Neutrophil (primary cell): ENCODE measurements at regions not wholly inside any gene's neighbourhood (a gene's known extent, or its start where the extent isn't known, plus 50 kb on each side); places are given as distances from the start of the nearest gene placed in this dataset.
"Not testable (repeated sequence)": the region's sequence is repeated elsewhere in the genome, so short reads cannot be mapped to it uniquely, and the experiment has no call there.

Source experiments
- H3K27ac ChIP-seq: fragments of 200-600 bp; sonication (generic); 2 replicates; pipeline ENCODE4 v1.5.1; 2016; ENCODE audit warnings: mild to moderate bottlenecking, moderate library complexity
- H3K27me3 ChIP-seq: fragments of 200-600 bp; sonication (generic); 2 replicates; pipeline ENCODE4 v1.6.0; 2016; ENCODE audit warnings: mild to moderate bottlenecking
- H3K36me3 ChIP-seq: fragments of 200-600 bp; sonication (generic); 2 replicates; pipeline ENCODE4 v1.5.1; 2017
- H3K4me1 ChIP-seq, 2 experiments: fragments of 200-600 bp in 1 of 2; sonication (generic) in 1 of 2; 1 replicate in 1 of 2; 2 replicates in 1 of 2; pipeline versions ENCODE4 v1.5.1 to v1.6.1; 2013 to 2016; ENCODE audit warnings: low read depth in 1 of 2, low read length in 1 of 2, mild to moderate bottlenecking in 1 of 2, moderate library complexity in 1 of 2; ENCODE audit not compliant: control insufficient read depth in 1 of 2, insufficient read depth in 1 of 2
- H3K4me3 ChIP-seq, 2 experiments: fragments of 200-600 bp in 1 of 2; sonication (generic) in 1 of 2; 1 replicate in 1 of 2; 2 replicates in 1 of 2; pipeline ENCODE4 v1.5.1; 2013 to 2016; ENCODE audit warnings: low read depth in 1 of 2, low read length in 1 of 2, mild to moderate bottlenecking in 1 of 2, moderate library complexity in 1 of 2
- H3K9me3 ChIP-seq: fragments of 200-600 bp; sonication (generic); 2 replicates; pipeline ENCODE4 v1.5.1; 2016
- CTCF ChIP-seq: fragments of 200-600 bp; sonication (generic); IDR thresholded peaks from 2 replicates; pipeline ENCODE4 v1.5.1; 2016; ENCODE audit warnings: antibody characterized with exemption

- H3K27ac ChIP-seq: no peak overlapping the region
- TF ChIP-seq CTCF: no peak
- no peaks in the 10 kb centered on the region for H3K36me3 ChIP-seq
Measured at GRCh38 chr1:121525355-121525754, 340.6 kb downstream of the SRGAP2C start.

GRCh38 chr1:121528958-121529357 is 344.2 kb downstream of the SRGAP2C start:
- H3K27me3 ChIP-seq, H3K9me3 ChIP-seq, H3K36me3 ChIP-seq, H3K4me1 ChIP-seq, H3K27ac ChIP-seq, H3K4me3 ChIP-seq: not testable (repeated sequence)

More at GRCh38 chr1:121525355-121525754, 340.6 kb downstream of the SRGAP2C start:
- H3K4me3 ChIP-seq: no peak overlapping the region
- no peaks in the 10 kb centered on the region for H3K9me3 ChIP-seq
- peaks cover 21% of the 10 kb centered on the region for H3K27me3 ChIP-seq
- H3K4me1 ChIP-seq: no peaks in the 10 kb centered on the region

GRCh38 chr1:121530026-121530425 is 345.3 kb downstream of the SRGAP2C start:
- H3K9me3 ChIP-seq, H3K27me3 ChIP-seq, H3K4me3 ChIP-seq, H3K36me3 ChIP-seq, H3K4me1 ChIP-seq, H3K27ac ChIP-seq: not testable (repeated sequence)

GRCh38 chr1:121531747-121532146 is 347.0 kb downstream of the SRGAP2C start:
- not testable (repeated sequence) for H3K27me3 ChIP-seq, H3K9me3 ChIP-seq, H3K36me3 ChIP-seq, H3K27ac ChIP-seq, H3K4me1 ChIP-seq, H3K4me3 ChIP-seq

GRCh38 chr1:121538148-121538547 is 353.4 kb downstream of the SRGAP2C start:
- H3K4me1 ChIP-seq, H3K9me3 ChIP-seq, H3K36me3 ChIP-seq, H3K4me3 ChIP-seq, H3K27ac ChIP-seq, H3K27me3 ChIP-seq: not testable (repeated sequence)

- no peaks in the 10 kb centered on the region for H3K27me3 ChIP-seq
- H3K4me3 ChIP-seq: no peak overlapping the region
- no peaks in the 10 kb centered on the region for H3K4me1 ChIP-seq
- no peaks in the 10 kb centered on the region for H3K36me3 ChIP-seq
- no peak overlapping the region for H3K27ac ChIP-seq
- no peaks in the 10 kb centered on the region for H3K9me3 ChIP-seq
- no peak for TF ChIP-seq CTCF
Measured at GRCh38 chr1:121538943-121539575, 354.3 kb downstream of the SRGAP2C start.

GRCh38 chr1:121543988-121544387 is 359.2 kb downstream of the SRGAP2C start:
- H3K27me3 ChIP-seq, H3K9me3 ChIP-seq, H3K4me3 ChIP-seq, H3K27ac ChIP-seq, H3K36me3 ChIP-seq, H3K4me1 ChIP-seq: not testable (repeated sequence)

GRCh38 chr1:121544500-121544899 is 359.7 kb downstream of the SRGAP2C start:
- no peak for TF ChIP-seq CTCF
- Histone ChIP-seq H3K27ac (no peak overlapping the region), H3K36me3 (no peaks in the 10 kb centered on the region), H3K4me1 (no peaks in the 10 kb centered on the region), H3K27me3 (no peaks in the 10 kb centered on the region), H3K4me3 (no peak overlapping the region), H3K9me3 (no peaks in the 10 kb centered on the region)

GRCh38 chr1:121545899-121546298 is 361.1 kb downstream of the SRGAP2C start:
- not testable (repeated sequence) for H3K27me3 ChIP-seq, H3K4me3 ChIP-seq, H3K27ac ChIP-seq, H3K36me3 ChIP-seq, H3K9me3 ChIP-seq, H3K4me1 ChIP-seq
